Stimulated activated naive CD4-positive, alpha-beta T cell (primary cell): ENCODE measurements at regions not wholly inside any gene's neighbourhood (a gene's known extent, or its start where the extent isn't known, plus 50 kb on each side); places are given as distances from the start of the nearest gene placed in this dataset.

Experiments
- DNase-seq, 6 experiments: peaks; one replicate each; lab custom pipeline; 2025; lab: John Stamatoyannopoulos, UW

DNA sequence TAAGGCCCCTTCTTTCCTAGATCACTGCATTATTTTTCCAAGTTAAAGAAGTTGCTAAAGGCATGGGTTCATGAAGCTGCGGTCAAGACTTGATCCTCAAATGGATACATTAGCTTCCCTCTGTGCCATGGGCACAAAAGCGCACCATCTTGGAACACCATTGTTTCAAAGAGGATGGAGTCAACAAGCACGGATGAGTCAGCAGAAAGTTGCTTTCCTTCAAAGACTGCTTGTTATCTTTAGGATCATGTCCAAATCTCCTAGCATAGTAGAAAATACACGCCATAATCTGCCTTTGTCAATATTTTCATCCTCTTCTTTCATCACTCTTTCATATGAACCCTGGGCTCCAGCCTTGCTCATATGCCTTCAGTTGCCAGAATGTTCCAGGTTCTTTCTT is 226.8 kb upstream of the GATB start:
- DNase-seq: no peak

- DNase-seq: no peak
These were observed 223.0 kb upstream of the GATB start for GRCh38 chr4:151983854-151984253.

GRCh38 chr4:151979819-151980218 is 219.0 kb upstream of the GATB start:
- no peak for DNase-seq

- DNase-seq: no peak
These were observed 207.8 kb upstream of the GATB start for GRCh38 chr4:151968643-151969042.

- DNase-seq: no peak
These were observed 206.3 kb upstream of the GATB start for GRCh38 chr4:151967074-151967473.

GRCh38 chr4:151962138-151962823 is 201.5 kb upstream of the GATB start:
- DNase-seq: no peak

DNA sequence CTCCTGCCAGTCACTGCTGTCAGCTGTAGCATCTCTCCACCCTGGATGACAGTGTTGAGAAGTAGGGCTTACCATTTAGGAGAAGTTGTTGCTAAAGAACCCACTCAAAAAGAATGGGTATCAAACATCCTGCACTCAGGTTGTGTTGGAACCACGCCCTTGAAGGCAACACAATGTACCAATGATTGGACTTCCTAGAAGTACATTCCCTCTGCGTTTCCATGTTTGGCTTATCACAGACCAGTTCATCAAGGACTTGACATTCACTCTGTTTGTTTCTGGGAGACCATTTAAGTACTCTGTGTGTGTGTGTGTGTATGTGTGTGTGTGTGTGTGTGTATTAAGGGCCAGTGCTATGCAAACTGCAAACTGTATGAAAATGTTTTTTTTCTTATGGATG is 200.6 kb upstream of the GATB start:
- DNase-seq: no peak

- DNase-seq: no peak
These were observed 199.8 kb upstream of the GATB start for GRCh38 chr4:151960449-151961230.

GRCh38 chr4:151957153-151957552 is 196.3 kb upstream of the GATB start:
- no peak for DNase-seq

- DNase-seq: no peak
These were observed 195.0 kb upstream of the GATB start for GRCh38 chr4:151955721-151956380.

DNA sequence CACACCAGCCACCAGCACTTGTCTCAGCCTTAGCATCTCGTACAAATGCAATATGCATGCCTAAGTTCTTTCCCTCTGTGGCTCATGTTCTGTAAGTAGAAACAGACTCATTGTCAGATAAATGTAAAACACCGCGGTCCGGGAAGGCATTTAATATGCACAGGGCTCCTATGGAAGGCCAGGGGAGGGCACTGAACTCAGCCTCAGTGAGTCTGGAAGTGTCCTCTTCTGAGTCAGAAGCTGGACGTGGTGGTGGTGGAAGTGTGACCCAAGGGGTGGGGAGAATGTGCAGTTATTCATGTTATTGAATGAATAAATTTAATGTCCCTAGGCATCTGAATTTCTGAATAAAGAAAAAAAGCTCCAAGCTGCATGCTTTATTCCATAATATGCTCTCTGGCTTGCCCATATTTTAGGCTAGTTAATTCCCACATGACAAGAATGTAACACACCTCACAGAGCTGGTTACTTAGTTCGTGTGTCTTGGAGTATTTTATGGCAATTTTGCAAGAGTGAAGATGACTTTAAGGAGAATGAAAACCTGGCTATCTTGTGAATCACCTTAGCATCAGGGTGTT is 193.1 kb upstream of the GATB start:
- no peak for DNase-seq

GRCh38 chr4:151953312-151953711 is 192.5 kb upstream of the GATB start:
- DNase-seq: no peak

DNA sequence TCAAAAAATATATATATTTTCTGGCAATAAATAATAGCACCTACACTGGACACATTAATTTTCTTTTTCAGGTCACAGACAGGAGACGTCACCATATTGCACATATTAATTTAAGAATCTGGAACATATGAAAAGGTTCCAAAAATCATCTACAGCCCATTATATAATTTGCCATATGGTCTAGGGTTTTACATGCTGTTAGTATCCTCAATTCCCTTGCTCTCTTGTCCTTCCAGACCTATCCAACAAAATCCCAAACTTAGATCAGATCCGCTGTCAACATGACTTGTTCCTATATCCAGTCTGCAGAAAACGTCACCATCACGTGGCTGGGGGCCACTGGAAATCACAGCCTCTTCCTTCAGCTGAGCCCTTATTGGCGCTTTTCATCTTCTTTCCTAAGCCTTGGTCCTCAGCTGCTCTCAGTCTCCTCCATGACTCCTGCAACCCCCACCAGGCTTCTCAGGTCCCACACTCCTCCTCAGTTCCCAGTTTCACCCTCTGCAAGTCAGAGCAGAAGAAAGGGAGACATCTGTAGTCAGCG is 192.0 kb upstream of the GATB start:
- DNase-seq: no peak

DNA sequence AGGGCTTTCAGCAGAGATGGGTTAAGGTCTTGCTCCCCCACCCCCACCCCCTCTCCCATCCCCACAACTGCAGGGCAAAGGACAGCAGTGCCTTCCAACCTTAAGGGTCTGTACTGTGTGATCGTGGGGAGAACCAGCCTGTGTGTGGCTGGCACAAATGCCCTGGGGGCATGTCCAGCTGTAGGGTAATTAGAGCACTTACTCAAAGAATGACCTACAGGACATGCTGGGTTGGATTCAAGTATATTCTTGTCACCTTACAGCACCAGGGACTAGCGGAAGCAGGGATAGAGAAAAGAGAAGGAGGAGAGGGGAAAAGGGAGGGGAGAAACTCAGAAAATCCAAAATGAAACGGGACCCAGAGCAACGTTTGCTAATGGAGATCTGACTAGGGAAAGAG is 191.3 kb upstream of the GATB start:
- no peak for DNase-seq

GRCh38 chr4:151951671-151952050 is 190.9 kb upstream of the GATB start:
- no peak for DNase-seq

GRCh38 chr4:151950993-151951670 is 190.3 kb upstream of the GATB start:
- no peak for DNase-seq

GRCh38 chr4:151948351-151949016 is 187.7 kb upstream of the GATB start:
- no peak for DNase-seq

DNA sequence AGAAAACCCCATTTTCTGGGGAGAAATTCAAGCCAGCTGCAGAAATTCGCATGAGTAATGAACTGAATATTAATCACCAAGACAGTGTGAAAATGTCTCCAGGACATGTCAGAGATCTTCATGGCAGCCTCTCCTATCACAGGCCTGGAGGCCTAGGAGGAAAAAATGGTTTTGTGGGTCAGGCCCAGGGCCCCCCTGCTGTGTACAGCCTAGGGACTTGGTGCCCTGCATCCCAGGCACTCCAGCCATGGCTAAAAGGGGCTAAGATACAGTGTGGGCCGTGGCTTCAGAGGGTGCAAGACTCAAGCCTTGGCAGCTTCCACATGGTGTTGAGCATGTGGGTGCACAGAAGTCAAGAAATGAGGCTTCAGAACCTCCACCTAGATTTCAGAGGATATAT is 185.9 kb upstream of the GATB start:
- no peak for DNase-seq

- DNase-seq: no peak
These were observed 182.2 kb upstream of the GATB start for GRCh38 chr4:151942971-151943370.

DNA sequence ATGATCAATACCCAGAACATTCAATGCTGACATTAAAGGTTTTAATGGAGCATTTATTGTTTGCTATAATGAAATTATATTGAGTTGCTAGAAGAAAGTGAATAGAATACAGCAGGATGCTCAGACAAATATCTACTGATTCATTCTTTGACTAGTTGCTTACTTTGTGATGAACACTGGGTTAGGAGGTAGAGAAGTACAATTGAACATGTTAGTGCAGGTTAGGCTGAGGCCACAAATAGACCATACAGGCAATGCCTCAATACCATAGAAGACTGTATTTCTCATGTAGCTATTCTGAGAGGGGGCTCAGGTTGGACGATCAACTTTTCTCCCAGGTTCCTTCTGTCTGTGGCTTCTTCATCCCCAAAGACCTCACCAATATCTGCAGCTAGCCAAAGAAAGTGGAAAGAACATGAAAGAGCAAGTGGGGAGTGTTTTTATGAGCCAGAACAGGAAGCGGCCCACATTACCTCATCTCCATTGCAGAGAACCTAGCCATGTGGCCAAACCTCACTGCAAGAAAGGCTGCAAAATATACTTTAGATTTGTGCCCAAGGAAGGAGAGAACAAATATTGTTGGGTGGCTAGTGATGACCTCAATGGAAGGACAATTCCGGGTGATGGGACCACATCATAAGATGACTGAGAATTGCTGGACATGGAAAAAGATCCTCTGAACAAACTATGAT is 180.3 kb upstream of the GATB start:
- DNase-seq: no peak

- DNase-seq: peak in 3 of 6 experiments; percentile 19 to 25 (median 24)
These were observed 179.5 kb upstream of the GATB start for GRCh38 chr4:151940291-151940690.
